K562 (cell line): ENCODE measurements at regions not wholly inside any gene's neighbourhood (a gene's known extent, or its start where the extent isn't known, plus 50 kb on each side); places are given as distances from the start of the nearest gene placed in this dataset.
"Not testable (repeated sequence)": the region's sequence is repeated elsewhere in the genome, so short reads cannot be mapped to it uniquely, and the experiment has no call there.

Experiments used
- ATAC-seq: fragments of 200-7000 bp; cut with Tn5 transposase; 3 replicates; pipeline ENCODE4 v1.9.1; 2020; ENCODE audit warnings: moderate library complexity
- BruUV-seq: library from RNA; stranded (reverse); fragments of 400-500 nt; replicated peaks from 2 replicates; lab custom pipeline; 2021; lab: Mats Ljungman, UMichigan
- CTCF ChIA-PET: fragments of 300-600 bp; formaldehyde crosslinking; extraction: SDS; loops from one replicate; lab custom pipeline; 2021; ENCODE audit warnings: low intra/inter-chr PET ratio; lab: Yijun Ruan, JAX
- POLR2A ChIA-PET: fragments of 300-600, 350-650 bp; sonication (Branson Sonifier 250); formaldehyde crosslinking; extraction: SDS; loops from one replicate; lab custom pipeline; 2021; ENCODE audit warnings: antibody characterized with exemption, inconsistent platforms; lab: Yijun Ruan, JAX
- DNase-seq, 4 experiments: peaks; one replicate each; pipeline versions ENCODE4 v3.0.0 to v3.0.0-alpha.2; 2011 to 2018; ENCODE audit warnings: low spot score in 3 of 4, mixed read lengths in 3 of 4; ENCODE audit errors: extremely low read depth in 1 of 4
- FAIRE-seq: peaks from 2 replicates; lab custom pipeline; 2011; peaks lifted over from hg19 to GRCh38; lab: Jason Lieb, UNC
- H2AFZ ChIP-seq: 2 replicates; pipeline ENCODE4 v1.6.0; 2011; ENCODE audit warnings: low read depth, low read length, control low read depth, inconsistent platforms
- H3K27ac ChIP-seq: fragments of 200-600 bp; 3 replicates; pipeline ENCODE4 v1.8.0; 2011; ENCODE audit warnings: low read depth, mild to moderate bottlenecking, control low read depth, inconsistent platforms, low read length, moderate library complexity, mixed read lengths; ENCODE audit errors: extremely low read depth
- H3K27me3 ChIP-seq, 2 experiments: fragments of 300-600 bp in 1 of 2; 2 replicates in 1 of 2; 3 replicates in 1 of 2; pipeline versions ENCODE4 v1.6.0 to v1.8.0; 2011; ENCODE audit warnings: inconsistent platforms in 2 of 2, low read length in 2 of 2, mild to moderate bottlenecking in 1 of 2, mixed read lengths in 1 of 2, moderate library complexity in 1 of 2; ENCODE audit not compliant: control insufficient read depth in 2 of 2, insufficient read depth in 2 of 2
- H3K36me3 ChIP-seq: fragments of 300-600 bp; 3 replicates; pipeline ENCODE4 v1.8.0; 2011; ENCODE audit warnings: mild to moderate bottlenecking, low read length, inconsistent platforms; ENCODE audit not compliant: control insufficient read depth, insufficient read depth
- H3K4me1 ChIP-seq, 2 experiments: fragments of 200-600 bp in 1 of 2; replicated peaks in 1 of 2; 2 replicates in 1 of 2; 3 replicates in 1 of 2; pipeline versions ENCODE4 v1.5.1 to v1.8.0; 2011; ENCODE audit warnings: inconsistent platforms in 2 of 2, low read length in 2 of 2, mild to moderate bottlenecking in 1 of 2, mixed read lengths in 1 of 2, moderate library complexity in 1 of 2; ENCODE audit not compliant: control insufficient read depth in 2 of 2, insufficient read depth in 2 of 2
- H3K4me2 ChIP-seq: 2 replicates; pipeline ENCODE4 v1.6.1; 2011; ENCODE audit warnings: low read length, control low read depth, inconsistent platforms, mixed read lengths; ENCODE audit not compliant: insufficient read depth
- H3K4me3 ChIP-seq: fragments of 200-600 bp; sonication (generic), shearing (Covaris generic); 2 replicates; pipeline ENCODE4 v1.5.1; 2016; ENCODE audit warnings: control low read depth, inconsistent platforms
- H3K79me2 ChIP-seq: fragments of 200-600 bp; 3 replicates; pipeline ENCODE4 v1.8.0; 2011; ENCODE audit warnings: low read length, inconsistent platforms; ENCODE audit not compliant: control insufficient read depth, insufficient read depth
- H3K9ac ChIP-seq, 2 experiments: 2 replicates each; pipeline versions ENCODE4 v1.6.0 to v1.6.1; 2011; ENCODE audit warnings: low read depth in 2 of 2, low read length in 2 of 2, control low read depth in 1 of 2, inconsistent platforms in 1 of 2, mild to moderate bottlenecking in 1 of 2, mixed read lengths in 1 of 2; ENCODE audit not compliant: insufficient read depth in 1 of 2
- H3K9me1 ChIP-seq: one replicate; pipeline ENCODE4 v1.6.0; 2011; ENCODE audit warnings: inconsistent platforms, mild to moderate bottlenecking, low read length, moderate library complexity; ENCODE audit not compliant: control insufficient read depth, insufficient read depth
- H3K9me3 ChIP-seq: replicated peaks from 2 replicates; pipeline ENCODE4 v1.5.1; 2011; ENCODE audit warnings: low read depth, low read length, inconsistent platforms; ENCODE audit not compliant: control insufficient read depth, insufficient read depth
- H4K20me1 ChIP-seq: replicated peaks from 2 replicates; pipeline ENCODE4 v1.6.1; 2011; ENCODE audit warnings: low read length, inconsistent platforms, mixed read lengths; ENCODE audit not compliant: control insufficient read depth, insufficient read depth
- KDM5B ChIP-seq: fragments of 200-600 bp; sonication (generic); IDR thresholded peaks from 2 replicates; pipeline ENCODE4 v1.6.1; 2012; ENCODE audit warnings: low read depth, mild to moderate bottlenecking, moderate library complexity, low read length, control low read depth, inconsistent platforms; ENCODE audit not compliant: insufficient replicate concordance
- LCOR ChIP-seq: sonication (generic); formaldehyde crosslinking; IDR thresholded peaks from 2 replicates; pipeline ENCODE4 v1.8.0; 2022; ENCODE audit warnings: mild to moderate bottlenecking, missing genetic modification reagents
- ZNF785 ChIP-seq: fragments of 250-450 bp; sonication (Bioruptor Pico); IDR thresholded peaks from 2 replicates; pipeline ENCODE4 v1.4.0; 2020; ENCODE audit warnings: mild to moderate bottlenecking
- WGBS: fragments of 100-300 bp; shearing (Covaris generic); methylation state at CpG from one replicate; pipeline ENCODE4 v1.1.6; 2016; ENCODE audit warnings: low coverage, mixed read lengths; ENCODE audit not compliant: insufficient coverage; ENCODE audit errors: missing lambda C conversion rate; 5-methylcytosine and 5-hydroxymethylcytosine counted together
- in situ Hi-C: fragments of 300-500 bp; cut with MboI; formaldehyde crosslinking; loops from 4 replicates; pipeline ENCODE4 v1.15.0; 2018; ENCODE audit warnings: inconsistent platforms, mixed read lengths
- intact Hi-C: fragments of 100-400 bp; cut with micrococcal nuclease; formaldehyde crosslinking; loops from 2 replicates; pipeline ENCODE4 v1.14.2; 2022
- TF ChIP-seq, protein P1 (sequence below): fragments of 250-450 bp; sonication (Bioruptor Pico); IDR thresholded peaks from 2 replicates; pipeline ENCODE4 v1.4.0; 2020

DNA sequence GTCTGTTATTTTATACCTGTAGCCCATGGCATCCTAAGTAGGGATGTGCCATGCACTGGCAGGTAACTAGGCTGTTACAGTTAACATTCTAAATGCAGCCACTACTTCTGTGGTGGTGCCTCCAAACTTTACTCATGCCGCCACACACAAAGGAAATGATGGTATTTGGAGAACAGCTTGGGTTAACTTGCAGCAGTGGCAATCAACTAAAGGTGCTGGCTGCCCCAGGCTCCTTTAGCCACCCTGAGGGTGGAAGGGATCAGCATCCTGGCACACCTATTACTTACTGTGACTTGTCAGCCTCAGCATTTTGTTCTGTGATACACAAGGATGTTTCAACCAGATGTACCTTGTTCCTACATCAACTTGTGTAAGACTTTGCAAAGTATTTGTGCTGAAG lies 221.8 kb upstream of the PPP1R3A start (continued):
- TF ChIP-seq, protein P1, sequence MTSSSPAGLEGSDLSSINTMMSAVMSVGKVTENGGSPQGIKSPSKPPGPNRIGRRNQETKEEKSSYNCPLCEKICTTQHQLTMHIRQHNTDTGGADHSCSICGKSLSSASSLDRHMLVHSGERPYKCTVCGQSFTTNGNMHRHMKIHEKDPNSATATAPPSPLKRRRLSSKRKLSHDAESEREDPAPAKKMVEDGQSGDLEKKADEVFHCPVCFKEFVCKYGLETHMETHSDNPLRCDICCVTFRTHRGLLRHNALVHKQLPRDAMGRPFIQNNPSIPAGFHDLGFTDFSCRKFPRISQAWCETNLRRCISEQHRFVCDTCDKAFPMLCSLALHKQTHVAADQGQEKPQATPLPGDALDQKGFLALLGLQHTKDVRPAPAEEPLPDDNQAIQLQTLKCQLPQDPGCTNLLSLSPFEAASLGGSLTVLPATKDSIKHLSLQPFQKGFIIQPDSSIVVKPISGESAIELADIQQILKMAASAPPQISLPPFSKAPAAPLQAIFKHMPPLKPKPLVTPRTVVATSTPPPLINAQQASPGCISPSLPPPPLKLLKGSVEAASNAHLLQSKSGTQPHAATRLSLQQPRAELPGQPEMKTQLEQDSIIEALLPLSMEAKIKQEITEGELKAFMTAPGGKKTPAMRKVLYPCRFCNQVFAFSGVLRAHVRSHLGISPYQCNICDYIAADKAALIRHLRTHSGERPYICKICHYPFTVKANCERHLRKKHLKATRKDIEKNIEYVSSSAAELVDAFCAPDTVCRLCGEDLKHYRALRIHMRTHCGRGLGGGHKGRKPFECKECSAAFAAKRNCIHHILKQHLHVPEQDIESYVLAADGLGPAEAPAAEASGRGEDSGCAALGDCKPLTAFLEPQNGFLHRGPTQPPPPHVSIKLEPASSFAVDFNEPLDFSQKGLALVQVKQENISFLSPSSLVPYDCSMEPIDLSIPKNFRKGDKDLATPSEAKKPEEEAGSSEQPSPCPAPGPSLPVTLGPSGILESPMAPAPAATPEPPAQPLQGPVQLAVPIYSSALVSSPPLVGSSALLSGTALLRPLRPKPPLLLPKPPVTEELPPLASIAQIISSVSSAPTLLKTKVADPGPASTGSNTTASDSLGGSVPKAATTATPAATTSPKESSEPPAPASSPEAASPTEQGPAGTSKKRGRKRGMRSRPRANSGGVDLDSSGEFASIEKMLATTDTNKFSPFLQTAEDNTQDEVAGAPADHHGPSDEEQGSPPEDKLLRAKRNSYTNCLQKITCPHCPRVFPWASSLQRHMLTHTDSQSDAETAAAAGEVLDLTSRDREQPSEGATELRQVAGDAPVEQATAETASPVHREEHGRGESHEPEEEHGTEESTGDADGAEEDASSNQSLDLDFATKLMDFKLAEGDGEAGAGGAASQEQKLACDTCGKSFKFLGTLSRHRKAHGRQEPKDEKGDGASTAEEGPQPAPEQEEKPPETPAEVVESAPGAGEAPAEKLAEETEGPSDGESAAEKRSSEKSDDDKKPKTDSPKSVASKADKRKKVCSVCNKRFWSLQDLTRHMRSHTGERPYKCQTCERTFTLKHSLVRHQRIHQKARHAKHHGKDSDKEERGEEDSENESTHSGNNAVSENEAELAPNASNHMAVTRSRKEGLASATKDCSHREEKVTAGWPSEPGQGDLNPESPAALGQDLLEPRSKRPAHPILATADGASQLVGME = no peak
- TF ChIP-seq KDM5B = no peak
- TF ChIP-seq ZNF785 (CRISPR knock-in tag) = no peak
- TF ChIP-seq LCOR (CRISPR knock-in tag) = no peak

DNA sequence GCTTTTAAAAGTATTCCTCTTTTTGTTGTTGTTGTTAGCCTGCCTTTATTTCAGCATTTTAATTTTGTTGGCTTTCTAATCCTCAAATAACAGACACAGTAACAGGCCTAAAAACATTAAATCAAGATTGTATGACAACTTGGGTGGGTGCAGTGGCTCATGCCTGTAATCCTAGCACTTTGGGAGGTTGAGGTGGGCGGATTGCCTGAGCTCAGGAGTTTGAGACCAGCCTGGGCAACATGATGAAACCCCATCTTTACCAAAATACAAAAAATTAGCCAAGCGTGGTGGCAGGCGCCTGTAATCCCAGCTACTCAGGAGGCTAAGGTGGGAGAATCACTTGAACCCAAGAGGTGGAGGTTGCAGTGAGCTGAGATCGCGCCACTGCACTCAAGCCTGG lies 220.9 kb upstream of the PPP1R3A start:
- H3K4me3 ChIP-seq, H3K27me3 ChIP-seq, DNase-seq, POLR2A ChIA-PET, H3K9ac ChIP-seq, H3K9me3 ChIP-seq, H3K9me1 ChIP-seq, H3K79me2 ChIP-seq, BruUV-seq, intact Hi-C loops, H3K4me2 ChIP-seq, H3K27ac ChIP-seq, H2AFZ ChIP-seq, CTCF ChIA-PET, H3K36me3 ChIP-seq, FAIRE-seq, ATAC-seq, H4K20me1 ChIP-seq, in situ Hi-C loops, H3K4me1 ChIP-seq: not testable (repeated sequence)
- 0% methylated on average over 5 of the region's 5 CpGs for WGBS
